Ecto neural progenitor cell (in vitro differentiated cells): ENCODE measurements at regions not wholly inside any gene's neighbourhood (a gene's known extent, or its start where the extent isn't known, plus 50 kb on each side); places are given as distances from the start of the nearest gene placed in this dataset.

Experiments used
- DNase-seq: peaks from one replicate; pipeline ENCODE4 v3.0.0-alpha.2; 2018; ENCODE audit warnings: low spot score

DNA sequence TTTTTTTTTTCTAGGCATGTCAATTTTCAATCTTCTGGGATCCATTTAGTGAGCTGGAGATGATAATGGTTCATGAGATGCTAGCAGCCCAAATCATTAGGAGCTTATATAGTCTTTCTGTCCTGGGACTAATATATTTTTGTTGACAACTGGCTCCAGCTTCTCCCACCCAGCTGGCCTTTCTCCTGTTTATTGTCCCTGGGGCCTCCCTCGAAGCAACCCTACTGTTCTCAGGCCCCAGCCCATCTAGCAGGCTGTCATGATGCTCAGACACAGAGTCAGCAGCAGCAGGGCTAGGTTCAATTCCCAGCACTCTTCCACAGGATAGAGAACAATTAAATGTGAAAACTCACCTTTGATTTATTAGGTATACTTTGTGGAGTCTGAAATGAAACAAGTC lies 127.6 kb upstream of the MID1 start:
- no peak for DNase-seq

DNA sequence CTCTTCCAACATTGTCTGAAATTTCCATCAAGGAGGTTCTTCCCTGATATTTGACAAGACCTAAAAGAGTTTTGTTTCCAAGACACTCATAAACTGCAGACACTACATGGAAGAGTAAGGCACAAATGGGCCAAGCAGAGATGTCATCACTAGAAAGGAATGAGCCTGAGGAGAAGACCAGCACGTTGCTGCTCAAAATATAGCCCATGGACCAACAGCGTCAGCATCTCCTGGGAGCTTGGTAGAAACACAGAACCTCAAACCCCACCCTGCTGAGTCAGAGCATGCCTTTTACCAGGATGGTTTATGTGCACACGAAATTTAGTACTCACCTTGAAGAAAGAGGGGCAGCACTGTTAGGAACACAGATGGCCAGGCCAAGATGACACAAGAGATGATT lies 128.7 kb upstream of the MID1 start:
- no peak for DNase-seq

DNA sequence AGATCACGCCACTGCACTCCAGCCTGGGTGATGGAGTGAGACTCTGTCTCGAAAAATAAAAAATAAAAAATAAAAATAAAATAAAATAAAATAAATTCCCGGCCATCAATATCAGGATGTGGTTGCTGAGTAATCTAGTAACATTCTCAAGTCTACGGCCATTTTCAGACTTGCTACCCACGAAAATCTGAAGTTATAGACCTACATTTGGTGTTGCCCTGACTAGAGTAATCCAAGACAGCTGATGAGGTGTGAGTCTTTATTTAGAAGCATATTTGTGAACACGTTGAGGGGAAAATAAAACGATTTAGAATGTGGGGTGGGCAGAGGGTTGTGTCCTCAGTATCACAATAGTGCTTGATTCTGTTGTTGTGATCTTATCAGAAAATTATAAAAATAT lies 130.2 kb upstream of the MID1 start:
- no peak for DNase-seq

DNA sequence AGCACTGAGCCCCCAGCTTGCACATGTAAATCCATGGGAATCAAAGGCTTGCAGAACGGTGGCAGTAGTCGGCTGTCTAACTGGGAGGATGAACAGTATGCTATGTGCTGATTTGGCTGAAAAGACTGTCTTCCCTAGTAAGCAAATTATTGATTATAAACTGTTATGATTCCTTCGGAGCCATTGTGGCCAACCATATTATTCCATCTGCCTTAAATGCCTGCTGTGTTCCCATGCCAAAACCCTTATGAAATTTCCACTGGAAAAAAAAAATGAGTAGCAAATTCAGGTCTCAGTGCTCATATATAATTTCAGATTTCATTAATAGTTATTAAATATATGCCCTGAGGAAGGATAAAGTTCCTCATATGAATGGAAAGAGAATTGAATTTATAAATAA lies 132.7 kb upstream of the MID1 start:
- no peak for DNase-seq

DNA sequence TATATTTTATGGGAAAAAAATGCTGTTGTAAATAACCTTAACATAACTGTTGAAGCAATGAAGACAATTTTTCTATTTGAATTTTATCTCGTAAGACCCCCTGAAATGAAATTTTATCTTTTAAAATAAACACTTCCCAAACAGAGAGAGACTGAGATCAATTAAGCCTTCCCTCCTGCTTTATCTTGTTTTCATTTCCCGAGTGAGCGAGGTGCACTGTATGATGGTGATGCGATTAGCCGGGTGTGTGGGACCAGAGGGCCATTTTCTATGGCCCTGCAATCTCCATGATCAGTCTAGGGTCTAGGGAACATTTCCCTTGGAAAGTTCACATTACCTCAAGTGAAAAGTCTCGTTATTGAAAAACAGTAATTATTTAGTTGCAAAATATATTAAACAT lies 134.1 kb upstream of the MID1 start:
- DNase-seq: no peak

DNA sequence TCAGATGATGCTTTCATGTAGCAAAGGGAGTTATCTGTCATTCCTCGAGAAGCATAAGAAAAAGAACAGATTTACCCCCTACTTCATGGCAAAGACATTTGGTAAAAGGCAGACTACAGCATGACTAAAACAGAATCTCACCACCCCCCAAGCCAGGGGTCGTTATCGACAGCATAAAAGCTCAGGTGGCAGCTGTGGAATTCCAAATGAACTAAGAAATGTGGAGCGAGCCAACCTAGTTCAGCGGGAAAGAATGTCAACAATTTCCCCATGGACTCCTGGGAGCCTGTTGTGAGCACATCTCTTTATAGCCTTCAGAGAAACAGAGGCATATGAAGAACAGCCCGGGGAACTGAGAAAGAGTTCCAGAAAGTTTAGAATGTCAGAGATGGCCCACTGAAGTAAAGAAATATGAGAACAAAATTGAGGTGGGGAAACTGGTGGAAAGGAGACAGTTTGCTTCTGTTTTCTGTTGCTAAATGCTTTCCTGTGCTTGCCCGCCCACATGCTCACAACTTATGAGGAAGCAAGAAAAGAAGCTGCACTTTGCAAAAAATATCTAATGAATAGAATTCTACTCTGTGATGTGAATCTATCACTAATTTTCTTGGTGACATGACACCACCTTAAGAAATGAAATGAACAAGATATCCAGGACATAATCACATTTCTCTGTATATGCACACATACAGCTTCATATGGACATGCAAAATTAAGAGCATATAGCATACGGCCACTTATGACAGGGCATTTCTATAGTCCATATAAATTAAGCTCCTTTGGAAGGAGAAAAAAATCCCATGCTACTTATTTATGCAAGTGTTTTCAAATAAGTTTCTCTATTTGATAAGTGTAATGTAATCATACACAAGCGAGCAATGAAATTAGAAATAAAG lies 135.3 kb upstream of the MID1 start:
- no peak for DNase-seq

DNA sequence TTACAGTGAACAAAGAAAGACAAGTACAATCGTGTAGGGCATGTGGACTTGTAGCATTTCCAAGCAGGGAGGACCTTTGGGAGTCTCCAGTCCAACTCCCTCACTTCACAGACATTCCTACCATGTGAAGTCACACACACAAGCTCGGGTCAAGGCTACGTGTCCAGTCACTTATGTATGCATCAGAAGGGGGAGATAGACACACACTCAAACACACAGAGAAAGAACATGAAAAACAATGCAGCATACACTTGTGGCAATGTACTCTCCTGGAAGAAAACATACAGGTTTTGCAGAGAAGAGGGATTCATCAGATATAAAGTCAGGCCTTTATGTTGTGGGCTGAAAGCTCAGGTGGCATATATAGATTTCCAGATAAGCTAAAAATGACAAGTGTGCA lies 136.1 kb upstream of the MID1 start:
- no peak for DNase-seq

DNA sequence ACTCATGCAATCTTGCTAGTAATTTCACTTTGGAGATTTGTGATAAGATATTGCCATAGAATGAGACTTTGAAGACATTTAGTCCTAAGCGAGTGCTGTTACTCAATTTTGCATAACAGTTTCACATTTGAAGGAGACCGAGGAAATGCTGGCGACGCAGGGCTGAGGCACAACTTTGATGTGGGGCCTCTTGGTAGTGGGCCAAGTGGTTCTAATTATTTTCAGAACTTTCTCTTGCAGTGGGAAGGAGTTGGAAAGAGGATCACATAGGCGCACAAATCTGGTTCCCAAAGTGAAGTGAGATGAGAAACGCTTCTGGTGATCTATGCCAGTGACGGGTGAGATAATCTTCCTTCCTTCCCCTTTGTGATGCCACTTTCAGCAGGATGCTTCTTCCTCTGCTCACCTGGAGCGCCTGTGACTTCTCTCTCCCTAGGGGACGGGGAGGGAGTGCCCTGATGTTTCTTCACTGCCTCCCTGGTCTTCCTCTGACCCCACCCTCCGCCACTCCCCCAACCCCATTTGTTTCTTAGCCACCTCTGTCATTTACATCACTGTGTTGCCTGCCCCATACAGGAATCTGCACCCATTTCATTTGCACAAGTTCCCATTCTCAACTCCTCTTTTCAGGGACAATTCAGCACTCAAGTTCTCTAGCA lies 138.9 kb upstream of the MID1 start:
- DNase-seq: no peak

DNA sequence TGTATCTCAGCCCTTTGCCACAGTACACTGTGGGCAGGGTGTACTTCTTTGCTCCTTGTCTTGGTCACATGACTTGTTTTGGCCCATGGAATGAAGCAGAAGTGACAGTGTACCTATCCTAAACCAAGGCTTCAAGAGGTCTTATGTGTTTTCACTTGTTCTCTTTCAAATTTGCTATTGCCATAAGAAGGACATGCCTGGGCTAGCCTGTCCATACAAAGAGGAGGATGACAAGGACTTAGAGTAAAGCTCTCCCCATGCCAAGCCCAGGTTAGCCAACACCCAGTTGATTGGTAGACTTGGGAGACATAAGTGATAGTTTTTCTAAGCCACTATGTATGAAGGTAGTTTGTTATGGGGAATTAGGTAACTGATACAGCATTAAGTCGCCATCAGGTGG lies 141.1 kb upstream of the MID1 start:
- DNase-seq: no peak

DNA sequence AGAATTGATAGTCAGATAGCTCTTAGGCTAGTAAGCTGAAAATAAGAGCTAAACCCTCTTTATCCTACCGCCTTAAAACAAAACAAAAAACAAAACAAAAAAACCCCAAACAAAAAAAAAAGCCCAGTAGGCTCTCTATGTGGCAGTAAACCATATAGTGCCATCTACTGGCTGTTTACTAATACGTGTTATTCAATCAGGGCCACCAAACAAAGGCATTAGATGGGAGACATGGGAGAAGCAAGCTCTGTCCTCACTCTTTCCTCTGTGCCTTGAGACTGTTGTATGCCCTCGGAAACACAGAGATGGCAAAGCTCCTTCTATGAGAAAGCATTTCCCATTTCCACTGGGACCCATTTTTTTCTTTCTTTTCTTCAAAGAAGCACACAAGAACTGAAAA lies 148.8 kb upstream of the MID1 start:
- DNase-seq: no peak

DNA sequence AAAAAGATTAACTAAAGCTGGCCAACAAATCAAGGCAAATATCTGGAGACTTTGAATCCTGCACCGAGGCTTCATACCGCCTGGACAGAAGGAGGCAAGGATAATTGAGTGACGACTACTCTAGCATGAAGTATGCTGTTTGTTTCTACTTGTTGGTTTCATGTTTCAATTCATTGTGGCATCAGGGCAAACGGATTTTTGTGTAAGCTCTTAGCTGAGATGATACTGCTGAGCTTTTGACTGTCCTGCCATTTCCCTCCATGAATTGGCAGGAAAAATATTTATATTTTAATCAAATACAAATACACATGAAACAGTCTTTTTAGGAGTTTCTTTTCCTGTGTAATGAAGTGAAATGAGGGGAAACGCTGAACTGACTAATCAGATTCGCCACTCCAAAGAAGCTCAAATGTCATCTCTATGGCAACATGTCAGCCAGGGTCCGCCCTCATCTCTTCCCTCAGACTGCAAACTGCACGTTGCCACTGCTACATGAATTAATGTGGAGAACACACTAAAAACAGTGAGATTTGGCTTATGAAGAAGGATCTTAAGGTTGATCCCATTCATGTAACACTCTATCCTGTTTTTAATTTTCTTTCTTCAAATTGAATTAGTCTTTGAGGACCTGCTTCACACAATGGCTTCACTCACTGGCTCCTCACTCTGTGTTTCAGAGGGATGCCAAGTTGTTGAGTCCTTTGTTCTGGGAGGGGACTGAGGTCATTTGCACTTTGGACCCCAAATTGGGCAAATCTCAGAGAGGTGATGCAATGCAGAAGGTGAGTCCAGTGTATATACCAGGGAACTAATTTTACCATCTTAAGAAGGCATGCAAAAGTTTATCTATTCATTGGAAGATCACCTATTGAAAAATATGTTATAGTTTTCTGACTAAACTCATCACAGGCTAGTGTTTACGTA lies 149.6 kb upstream of the MID1 start:
- DNase-seq: no peak

DNA sequence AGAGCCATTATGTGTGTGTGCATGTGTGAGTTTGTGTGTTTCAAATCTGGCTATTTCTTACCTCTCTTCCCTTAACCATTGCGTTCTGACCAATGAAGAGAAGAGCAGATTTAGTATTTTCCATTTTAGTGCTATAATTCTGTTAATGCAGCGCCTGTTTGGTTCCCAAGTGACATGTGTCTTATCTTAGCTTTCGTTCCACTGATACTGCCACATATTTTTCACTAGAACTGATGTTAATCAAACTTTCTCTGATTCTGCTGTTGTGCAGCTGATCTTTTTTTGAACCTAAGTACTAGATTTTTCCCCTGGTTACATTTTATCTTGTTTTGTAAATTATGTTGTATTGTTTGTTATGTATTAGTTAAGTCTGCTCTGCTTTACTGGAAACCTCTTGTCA lies 152.9 kb upstream of the MID1 start:
- DNase-seq: no peak

DNA sequence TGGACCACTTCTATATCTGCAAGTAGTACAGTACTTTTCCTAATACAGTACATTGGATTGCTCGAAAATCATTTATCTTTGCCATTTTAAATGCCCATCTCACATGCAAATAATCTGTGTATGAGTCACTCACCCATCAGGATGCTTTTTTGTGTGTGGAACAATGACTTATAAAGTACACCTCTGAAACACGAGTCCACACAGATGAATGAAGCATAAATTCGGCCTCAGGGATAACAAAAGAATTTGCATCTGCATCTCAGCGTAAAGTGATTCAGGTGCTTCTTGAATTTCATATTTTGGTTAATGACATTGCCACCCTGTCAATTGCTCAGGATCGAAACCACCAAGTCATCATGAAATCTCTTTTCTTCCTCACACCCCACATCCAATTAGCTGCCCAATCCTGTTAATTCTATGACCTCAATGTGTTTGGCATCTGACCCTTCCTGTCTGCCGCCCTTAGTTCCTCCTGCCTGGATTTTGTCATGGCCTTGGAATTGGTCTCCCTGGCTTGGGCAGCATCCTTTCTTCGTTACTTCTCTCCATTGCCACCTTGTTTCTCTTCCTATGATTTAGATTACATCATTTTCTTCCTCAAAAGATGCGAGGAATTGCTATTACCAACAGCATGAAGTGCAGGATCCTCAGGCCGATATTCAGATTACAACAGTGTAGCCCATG lies 161.6 kb upstream of the MID1 start:
- no peak for DNase-seq

DNA sequence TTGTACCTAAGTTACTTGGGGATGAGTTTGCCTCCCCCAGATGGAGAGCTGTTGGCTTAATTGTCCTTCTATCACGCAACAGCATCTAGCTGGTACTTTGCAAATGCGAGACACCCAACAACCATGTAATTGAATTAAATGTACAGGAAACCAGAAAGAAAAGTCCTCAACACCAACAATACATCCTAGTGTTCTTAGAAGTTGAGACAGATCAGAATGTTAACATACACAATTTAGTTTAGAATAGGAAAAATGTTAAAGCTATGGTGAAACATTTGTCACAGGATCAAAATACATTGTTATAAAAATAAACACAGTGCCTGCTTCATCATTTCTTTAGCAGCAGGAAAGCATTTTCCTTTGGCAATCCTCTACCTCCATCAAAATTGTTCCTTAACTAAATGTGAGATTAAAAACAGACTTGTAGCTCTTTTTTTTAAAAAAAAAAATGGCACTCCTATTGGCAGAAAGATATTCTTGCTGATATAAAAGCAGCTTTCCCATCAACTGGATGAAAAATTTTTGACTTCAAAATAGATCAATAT lies 163.1 kb upstream of the MID1 start:
- no peak for DNase-seq

DNA sequence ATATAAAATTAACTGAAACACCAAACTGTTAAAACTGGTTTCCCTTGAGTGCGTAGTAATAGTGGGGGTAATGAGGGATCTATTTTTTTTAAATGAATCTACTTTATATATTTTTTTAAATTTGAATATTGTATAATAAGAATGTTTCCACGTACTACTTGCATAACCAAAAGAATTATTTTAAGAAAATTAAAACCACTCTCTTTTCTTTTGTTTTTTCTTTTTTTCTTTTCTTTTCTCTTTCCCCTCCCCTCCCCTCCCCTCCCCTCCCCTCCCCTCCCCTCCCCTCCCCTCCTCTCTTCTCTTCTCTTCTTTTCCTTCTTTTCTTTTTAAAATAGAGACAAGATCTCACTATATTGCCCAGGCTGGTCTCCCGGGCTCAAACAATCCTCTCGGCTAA lies 166.9 kb upstream of the MID1 start:
- DNase-seq: no peak

DNA sequence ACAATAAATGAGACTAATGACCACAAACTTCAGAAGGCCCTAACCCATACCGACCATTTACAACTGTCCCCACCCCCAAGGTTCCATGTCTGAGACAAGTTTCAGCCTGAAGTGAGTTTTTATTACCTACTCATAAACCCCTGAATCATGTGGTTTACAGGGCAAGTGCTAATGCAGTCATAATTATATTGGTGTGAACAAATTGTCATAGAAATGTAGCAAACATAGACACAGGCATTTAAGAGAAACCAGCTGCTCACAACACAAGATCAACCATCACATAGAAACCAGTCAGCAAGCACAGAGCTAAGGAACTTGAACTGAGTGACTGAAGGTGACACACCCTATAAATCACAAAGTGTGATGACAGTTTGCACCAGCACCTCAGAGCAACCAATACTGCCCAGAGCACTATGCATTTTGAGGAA lies 173.8 kb upstream of the MID1 start:
- DNase-seq: no peak

DNA sequence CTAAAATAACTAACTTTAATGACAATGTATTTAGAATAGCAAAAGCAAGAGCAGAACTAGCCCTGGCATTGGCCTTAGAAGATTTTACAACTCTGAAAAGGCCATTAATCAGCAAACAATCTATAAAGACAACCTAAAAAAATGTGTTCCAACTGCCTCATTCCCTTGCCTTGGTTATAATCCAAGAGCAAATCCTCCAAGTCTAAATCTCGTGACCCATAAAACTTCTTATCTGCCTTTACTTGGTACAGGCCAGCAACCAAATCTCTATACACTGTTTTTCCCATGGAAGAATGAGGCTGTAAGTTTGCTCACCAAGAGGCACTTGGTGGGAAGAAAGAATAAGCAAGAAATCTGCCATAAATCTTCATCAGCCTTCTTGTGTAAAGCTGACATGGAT lies 175.3 kb upstream of the MID1 start:
- no peak for DNase-seq

DNA sequence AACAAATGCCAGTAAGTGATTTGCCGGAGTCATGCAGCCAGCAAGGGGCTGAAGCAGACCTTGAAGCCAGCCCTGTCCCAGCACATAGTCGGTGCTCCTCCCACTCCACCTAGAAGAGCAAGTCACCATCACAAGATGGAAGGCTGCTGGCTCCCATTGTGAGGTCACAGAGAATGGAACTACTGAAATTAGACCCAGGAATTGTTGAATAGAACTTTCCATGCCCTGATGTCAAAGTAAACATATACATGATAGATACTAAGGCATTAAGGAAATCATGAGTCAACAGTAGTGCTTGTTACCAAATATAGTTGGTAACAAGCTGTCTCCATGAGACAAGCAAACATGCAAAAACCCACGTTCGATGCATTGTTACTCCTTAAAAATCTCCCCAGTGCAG lies 177.1 kb upstream of the MID1 start:
- no peak for DNase-seq

DNA sequence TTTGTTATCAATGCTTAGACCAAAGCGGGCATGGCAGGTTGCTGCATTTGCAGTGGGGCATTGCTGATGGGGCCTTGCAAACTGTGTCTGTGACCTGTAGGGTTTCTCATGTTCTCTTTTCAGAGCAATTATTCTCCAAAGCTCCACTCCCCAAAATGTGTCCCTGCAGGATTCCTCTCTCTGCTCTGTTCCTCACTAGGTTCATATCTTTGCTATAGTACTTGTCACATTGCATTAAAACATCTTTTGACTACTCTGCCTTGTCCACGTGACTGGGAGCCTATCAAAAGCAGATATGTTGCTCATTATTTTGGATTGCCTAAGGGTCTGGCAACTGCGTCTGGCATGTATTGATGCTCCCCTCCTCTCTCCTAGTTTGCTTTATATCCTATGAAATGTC lies 177.7 kb upstream of the MID1 start:
- DNase-seq: no peak

DNA sequence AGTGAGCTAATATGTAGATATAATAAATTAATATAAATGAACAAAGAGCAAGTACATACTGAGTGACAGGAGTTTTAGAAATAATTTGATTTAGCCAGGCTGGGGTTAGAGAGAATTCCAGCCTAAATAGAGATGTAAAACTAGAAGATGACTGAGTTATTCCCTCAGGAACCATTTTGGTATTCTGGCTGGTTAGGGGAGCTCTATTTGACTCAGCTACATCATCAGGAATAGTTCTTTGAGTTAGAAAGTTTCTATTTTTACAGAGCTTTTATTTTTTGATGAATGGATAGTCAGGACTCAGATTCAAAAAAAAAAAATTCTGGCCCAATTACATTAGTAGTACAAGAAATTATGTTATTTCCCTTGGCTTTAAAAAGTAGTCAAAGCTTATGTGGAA lies 180.4 kb upstream of the MID1 start:
- no peak for DNase-seq

DNA sequence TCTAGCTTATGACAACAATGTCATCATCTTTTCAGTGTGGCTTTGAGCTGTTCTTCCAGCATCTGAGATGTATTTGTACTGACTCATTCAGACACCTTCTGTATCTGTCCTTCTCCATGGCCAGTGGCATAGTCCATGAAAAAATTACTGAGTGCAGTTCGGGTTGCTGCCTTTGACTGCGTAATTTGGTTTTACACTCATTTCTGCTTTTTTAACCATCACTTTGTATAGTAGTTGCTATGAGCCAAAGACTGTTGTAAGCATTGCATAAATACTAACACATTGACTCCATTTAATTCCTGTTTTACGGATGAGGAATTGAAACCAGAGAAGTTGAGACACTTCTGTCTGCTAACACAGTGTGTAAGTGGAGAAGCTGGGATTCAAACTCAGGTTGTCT lies 190.7 kb upstream of the MID1 start:
- DNase-seq: no peak

DNA sequence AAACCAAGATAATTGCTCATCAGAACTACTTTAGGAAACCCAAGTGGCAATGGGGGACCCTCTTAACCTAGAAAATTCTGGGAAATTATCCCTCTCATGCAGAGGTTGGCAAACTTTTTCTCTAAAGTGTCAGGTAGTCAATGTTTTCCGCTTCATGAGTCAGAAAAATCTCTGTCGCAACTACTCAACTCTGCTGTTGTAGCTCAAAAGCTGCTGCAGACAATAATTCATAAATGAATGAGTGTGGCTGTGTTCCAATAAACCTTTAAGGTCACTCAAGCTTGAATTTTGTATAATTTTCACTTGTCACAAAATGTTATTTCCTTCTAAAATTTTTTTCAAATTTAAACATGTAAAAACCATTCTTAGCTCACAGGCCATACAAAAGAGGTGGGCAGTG lies 193.4 kb upstream of the MID1 start:
- DNase-seq: no peak
